NOMO-1 (cell line): ENCODE measurements at regions not wholly inside any gene's neighbourhood (a gene's known extent, or its start where the extent isn't known, plus 50 kb on each side); places are given as distances from the start of the nearest gene placed in this dataset.
"Not testable (repeated sequence)": the region's sequence is repeated elsewhere in the genome, so short reads cannot be mapped to it uniquely, and the experiment has no call there.

Experiments used
- DNase-seq, 2 experiments: peaks; one replicate each; lab custom pipeline; 2025; ENCODE audit not compliant: unreplicated experiment in 2 of 2; lab: John Stamatoyannopoulos, UW

DNA sequence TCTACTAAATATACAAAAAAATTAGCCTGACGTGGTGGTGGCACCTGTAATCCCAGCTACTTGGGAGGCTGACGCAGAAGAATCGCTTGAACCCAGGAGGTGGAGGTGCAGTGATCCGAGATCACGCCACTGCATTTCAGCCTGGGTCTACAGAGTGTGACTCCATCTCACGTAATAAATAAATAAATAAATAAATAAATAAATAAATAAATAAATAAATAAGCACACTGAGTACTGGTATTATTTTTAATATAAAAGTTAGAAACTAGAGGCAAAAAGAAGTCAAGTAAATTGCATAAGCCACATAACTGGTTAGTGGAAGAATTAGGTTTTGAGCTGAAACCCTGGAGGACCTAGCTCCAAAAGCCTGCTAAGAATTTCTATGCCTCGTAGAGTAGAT is 1262.7 kb upstream of the PABPC4L start:
- no peak for DNase-seq

DNA sequence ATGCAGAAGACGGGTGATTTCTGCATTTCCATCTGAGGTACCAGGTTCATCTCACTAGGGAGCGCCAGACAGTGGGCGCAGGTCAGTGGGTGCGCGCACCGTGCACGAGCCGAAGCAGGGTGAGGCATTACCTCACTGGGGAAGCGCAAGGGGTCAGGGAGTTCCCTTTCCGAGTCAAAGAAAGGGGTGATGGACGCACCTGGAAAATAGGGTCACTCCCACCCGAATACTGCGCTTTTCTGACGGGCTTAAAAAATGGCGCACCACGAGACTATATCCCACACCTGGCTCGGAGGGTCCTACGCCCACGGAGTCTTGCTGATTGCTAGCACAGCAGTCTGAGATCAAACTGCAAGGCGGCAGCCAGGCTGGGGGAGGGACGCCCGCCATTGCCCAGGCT is 1246.0 kb upstream of the PABPC4L start:
- DNase-seq, result not testable (repeated sequence)

DNA sequence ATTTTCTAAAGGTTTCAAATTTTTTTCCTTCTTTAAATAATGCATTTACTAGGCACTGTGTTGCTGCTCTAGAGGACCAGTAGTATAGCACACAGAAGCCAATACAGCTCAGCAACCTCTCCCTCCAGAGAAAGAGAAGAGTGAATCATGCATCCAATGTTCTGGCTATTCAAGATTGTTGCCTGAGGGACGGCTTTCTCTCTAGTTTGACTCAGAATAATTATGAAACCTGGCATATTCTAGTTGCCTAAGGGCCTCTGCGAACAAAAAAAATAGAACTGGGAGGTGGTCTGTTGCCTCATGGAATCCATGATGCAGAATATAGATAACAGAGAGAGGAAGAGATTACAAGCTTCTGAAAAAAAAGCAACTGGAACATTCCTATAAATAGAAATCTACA is 1233.3 kb upstream of the PABPC4L start:
- DNase-seq, result no peak

DNA sequence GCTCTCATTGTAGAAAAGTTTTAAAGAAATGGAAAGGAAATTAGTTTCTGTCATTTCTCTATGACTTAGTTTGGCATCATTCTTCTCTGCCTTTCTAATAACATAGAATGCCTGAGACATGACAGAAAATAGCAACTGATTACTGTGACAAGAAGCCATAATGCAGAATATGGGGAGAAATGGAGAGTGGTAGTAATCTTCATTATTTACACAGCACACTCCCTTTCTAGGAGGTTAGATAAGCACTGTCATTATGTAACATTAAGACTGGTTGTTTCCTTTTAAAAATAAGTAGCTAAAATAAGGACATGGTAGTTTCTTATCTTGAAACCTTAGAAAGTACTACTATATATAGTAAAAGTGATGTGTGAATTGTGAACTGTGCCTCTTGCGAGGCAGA is 1227.9 kb upstream of the PABPC4L start:
- DNase-seq, result no peak

DNA sequence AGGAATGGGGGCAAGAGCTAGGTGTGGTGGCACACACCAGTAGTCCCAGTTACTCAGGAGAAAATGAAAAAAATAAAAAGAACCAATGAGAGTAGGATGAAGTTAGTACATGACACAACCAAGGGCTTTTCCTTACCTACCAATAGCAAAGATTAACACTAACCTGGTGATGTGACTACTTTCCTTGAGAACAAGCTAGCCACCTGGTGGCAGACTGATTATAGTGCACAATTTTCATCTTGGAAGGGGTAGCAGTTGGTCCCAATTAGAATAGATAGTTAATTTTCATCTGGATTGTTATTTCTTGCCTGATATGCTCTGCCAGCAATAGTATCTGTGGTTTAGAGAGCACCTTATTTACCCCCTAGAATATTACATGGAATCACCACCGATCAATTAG is 1216.8 kb upstream of the PABPC4L start:
- no peak for DNase-seq

DNA sequence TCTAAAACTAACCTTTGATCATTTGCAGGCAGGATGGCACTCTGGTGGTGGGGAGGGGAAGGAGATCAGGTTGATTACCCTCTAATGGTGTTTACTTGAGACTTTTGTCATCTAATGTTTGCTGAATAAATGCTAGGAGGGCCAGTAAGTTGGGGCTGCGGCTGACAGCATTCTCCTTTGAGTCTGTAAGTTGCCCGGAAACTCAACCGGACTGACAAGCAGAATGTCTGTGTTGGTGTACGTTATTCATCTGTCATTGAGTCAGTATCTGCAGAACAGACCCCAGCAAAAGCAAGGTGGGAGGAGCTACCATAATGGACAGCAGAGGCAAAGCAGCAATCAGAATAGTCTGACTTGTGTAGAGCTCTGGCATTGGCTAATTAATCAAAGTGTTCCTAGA is 1210.6 kb upstream of the PABPC4L start:
- no peak for DNase-seq

DNA sequence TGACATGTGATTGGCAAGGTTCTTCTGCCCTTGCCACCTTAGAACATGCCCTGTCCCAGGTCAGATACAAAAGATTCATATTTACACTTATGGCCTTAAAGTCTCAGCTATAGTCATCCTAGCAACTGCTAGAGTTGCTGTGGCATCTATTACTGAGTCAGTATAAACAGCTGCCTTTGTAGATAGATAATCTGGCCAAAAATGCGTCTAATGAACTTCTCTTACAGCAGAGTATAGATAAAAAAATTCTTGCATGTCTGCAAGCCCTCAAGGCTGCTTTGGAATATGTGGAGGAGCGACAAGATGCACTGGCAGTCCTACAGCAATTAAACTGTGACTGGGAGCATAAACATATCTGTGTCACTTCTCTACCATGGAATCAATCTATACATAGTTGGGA is 1209.7 kb upstream of the PABPC4L start:
- no peak for DNase-seq

DNA sequence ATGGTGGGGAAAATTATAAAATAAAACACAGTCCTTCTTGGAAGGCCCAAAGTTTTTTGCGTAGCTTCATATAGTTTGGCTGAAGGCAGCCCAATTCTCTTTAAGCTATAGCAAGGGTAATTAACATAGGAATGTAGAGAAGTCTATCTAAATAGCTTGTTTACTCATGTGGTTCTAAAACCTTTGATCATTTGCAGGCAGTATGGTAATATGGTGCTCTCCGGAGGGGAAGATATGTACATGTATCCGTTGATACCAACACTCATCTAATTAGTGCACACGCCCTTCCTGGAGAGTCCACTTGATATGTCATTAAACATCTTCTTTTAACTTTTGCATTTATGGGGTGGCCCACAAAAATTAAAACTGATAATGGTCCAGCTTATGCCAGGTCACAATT is 1207.7 kb upstream of the PABPC4L start:
- not testable (repeated sequence) for DNase-seq

DNA sequence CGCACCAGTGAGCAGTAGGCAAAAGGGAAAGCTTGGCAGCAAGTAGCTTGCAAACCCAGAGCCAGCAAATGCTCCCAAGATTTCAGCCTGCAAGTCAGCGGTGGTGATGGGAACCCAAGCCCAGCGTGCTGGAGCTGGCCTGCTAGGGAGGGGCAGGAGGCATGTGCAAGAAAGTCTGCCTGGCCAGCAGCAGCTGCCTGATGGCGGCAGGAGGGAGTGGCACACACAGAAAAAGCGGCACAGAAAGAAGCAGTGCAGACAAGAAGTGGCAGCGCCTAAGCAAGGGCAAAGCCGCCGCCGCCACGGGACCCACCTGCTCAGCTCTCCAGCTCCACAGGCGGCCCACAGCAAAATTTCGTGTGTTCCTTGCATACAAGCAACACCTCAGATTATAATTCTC is 1206.5 kb upstream of the PABPC4L start:
- no peak for DNase-seq

DNA sequence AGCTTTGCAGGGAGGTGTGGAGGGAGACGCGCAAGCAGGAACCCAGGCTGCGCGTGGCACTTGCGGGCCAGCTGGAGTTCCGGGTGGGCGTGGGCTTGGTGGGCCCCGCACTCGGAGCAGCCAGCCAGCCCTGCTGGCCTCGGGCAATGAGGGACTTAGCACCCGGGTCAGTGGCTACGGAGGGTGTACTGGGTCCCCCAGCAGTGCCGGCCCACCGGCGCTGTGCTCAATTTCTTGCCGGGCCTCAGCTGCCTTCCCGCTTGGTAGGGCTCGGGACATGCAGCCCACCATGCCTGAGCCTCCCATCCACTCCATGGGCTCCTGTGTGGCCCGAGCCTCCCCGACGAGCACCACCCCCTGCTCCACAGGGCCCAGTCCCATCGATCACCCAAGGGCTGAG is 1205.0 kb upstream of the PABPC4L start:
- not testable (repeated sequence) for DNase-seq

DNA sequence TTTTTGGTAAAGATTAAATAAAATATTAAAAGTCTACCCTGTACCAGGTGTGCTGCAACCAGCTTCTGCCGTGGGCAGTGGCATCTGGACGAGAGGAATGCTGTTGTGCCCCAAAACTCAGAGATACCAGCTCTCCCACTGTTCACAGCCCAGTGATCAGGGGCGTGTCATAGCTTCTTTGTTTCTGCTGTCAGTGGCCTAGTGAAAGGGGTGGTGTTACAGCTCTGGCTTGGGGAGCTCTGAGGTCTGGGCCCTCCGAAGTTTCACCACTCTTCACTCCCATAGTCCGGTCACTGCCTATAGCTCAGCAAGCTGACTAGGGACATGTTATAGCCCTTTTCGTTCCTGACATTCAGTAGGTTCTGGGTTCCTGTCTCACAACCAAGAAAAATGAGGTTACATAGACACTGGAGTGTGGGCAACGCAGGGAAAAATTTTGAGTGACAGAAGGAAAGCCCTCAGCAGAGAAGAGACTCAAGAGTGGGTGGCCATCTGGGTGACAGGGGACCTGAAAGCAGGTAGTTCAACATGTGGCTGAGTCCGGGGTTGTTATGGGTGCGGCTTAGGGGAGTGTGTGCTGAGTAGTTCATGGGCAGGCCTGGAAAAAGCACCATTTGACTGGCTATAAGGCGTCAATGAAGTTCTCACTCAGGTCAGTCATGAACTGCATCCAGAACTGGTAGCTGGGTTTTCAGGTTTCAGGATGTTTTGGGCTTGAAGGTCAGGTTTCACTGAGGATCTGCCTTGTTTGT is 1184.4 kb upstream of the PABPC4L start:
- DNase-seq, result no peak

DNA sequence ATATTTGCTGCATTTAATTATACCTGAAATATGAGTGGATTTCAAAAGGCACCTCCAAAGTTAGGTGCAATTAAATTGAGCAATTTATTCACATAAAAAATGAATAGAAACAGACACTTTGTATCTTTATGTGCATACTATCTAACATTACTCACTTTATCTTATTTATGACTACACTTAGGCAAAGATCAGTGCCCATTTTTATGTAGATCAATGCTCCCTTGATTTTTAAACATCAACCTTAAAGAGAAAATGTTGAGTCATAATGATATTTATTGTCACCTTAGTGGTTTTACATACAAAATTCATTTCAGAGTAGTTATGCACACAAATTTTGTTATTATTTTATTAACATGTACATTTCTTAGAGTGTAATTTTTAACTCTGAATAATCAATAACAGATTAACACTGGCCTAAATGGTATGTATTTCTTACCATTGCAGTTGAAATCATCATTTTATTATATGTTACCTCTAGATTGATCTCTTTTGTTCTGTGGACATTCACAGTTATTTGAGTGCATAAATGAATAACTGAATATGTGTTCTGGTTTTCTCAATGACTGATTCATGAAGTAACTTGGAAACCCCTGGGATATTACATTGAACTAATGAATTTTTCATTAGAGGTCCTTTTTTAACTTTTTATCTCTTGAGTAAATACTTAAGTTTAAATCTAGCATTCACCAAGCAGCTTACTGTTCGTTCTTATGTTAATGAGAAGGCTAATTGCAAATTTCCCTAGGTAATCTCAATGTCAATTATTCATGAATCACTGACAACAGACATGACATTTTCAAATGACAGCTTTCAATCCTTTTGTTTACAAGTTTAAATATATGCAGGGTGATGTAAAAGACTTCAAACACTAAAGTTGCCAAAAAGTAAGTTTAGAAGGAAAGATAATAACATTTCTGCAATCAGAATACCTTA is 1182.0 kb upstream of the PABPC4L start:
- no peak for DNase-seq

DNA sequence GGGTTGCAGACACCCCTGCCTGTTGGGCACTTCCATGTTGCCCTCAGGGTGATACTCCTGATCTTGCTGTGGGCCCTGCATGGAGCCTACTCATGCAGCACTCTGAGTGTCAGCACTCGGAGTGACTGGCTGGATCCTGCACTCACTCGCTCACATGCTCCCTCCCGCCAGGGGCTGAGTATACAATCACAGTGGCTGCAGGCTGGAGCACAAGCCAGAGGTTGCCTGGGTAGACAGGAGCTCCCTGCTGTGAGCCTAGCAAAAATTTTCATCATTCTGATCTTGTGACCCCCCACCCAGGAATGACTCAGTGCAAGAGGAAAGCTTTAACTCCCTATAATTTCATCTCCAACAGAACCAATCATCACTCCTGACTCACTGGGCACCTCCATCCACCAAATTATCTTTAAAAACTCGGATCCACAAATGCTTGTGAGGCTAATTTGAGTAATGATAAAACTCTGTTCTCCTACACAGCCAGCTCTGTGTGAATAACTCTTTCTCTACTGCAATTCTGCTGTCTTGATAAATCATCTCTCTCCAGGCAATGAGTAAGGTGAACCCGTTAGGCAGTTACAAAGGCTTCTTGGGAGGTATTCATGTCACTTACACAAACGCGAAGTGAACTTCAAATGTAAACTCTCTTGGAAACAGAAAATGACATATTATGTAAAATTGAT is 1180.8 kb upstream of the PABPC4L start:
- no peak for DNase-seq

DNA sequence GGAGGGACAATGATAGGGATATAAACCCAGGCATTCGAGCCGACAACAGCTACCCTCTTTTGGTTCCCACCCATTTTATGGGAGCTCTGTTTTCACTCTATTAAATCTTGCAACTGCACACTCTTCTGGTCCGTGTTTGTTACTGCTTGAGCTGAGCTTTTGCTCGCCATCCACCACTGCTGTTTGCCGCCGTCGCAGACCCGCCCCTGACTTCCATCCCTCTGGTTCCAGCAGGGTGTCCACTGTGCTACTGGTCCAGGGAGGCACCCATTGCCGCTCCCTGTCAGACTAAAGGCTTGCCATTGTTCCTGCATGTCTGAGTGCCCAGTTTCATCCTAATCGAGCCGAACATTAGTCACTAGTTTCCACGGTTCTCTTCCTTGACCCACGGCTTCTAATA is 1170.5 kb upstream of the PABPC4L start:
- DNase-seq, result no peak

DNA sequence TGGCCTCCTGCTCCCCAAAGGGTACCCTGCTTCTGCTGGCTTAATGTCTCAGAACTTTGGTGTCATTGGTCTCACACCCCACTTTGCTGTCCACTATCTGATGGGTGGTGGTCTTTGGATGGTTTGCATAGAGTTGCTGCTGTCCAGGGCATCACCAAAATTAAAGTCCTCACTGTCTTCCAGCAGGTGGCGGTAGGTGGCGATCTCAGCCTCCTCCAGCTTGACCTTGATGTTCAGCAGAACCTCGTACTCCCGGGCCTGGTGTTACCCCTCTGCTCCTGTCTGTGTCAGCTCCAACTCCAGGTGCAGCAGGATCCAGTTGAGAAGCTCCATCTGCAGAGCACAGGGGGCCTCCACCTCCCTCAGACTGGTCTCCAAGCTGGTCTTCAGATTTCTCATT is 1169.5 kb upstream of the PABPC4L start:
- no peak for DNase-seq

DNA sequence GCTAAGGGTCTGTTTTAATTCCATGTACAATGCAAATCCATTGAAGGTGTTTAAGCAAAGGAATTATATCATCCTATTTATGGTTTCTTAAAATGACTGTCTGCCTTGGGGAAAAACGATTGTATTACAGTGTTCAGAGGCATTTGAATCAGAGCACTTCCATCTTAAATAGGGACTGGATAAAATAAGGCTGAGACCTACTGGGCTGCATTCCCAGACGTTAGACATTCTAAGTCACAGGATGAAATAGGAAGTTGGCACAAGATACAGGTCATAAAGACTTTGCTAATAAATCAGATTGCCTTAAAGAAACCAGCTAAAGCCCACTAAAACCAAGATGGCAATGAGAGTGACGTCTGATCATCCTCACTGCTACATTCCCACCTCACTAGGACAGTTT is 1167.2 kb upstream of the PABPC4L start:
- no peak for DNase-seq

DNA sequence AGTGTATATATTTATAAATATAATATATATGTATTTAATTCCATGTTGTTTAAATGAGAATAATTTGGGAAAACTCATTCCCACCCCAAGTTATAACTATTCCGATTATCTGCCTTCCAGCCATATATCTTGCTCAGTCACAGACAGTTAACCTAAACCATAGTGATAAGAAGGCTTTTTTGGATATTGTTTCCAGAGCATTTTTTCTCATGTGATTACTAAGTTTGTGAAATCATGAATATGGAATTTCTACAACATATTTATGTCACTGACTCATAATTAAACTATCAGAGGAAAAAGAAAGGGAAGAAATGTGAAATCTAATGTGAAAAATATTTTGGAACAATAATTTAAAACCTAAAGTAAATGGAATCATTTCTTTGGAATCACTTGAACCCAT is 1163.5 kb upstream of the PABPC4L start:
- DNase-seq, result no peak

DNA sequence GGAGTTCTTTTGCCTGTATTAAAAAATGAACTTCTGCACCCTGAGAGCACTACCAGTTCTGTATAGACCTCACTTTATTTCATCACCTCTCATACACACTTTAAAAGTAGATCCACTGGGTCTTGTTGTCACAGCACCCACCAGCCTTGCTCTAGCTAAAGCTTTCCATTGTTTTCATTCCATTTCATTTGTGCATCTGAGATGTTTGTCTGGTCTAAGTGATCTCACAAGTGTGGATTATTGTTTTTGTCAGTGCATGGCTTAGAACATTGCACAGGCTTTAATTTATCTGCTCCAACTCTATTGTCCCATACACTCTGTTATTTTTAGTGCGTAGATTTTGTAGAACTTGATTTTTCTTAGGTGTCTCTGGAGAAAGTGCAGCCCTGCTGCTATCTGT is 1157.5 kb upstream of the PABPC4L start:
- DNase-seq, result no peak

DNA sequence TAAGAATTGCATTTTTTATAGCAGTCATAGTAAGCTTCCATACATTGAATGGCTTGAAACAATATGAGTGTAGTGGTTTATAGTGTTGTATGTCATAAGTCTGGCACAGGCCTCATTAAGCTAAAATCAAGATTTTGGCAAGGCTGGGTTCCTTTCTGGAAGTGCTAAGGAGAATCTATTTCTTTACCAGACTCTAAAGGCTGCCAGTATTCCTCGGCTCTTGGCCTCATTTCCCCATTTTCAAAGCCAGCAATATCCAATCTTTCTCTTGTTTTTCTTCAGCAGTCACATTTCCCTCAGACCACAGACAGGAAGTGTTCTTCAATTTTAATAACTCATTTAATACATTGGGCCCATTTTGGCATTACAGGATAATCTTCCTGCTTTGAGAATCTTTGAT is 1155.5 kb upstream of the PABPC4L start:
- DNase-seq, result no peak

DNA sequence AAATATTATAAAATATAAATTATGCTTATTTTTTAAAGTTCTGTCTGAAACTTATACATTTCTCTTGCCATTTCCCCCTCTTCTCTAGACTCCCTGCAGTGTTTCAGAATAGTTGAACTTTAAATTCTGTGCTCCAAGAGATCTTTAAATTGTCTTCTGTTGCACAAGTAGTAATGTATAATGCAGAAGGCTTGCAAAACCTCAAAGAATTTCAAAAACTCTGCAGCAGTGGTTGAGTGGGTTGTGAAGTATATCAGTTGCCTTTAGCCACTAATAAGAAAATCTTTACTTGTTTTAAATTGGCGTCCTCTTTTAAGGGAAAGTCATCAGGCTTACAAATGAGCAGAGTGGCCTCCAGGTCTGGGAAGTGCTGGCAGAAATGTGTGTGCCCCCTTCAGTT is 1153.3 kb upstream of the PABPC4L start:
- DNase-seq, result no peak

DNA sequence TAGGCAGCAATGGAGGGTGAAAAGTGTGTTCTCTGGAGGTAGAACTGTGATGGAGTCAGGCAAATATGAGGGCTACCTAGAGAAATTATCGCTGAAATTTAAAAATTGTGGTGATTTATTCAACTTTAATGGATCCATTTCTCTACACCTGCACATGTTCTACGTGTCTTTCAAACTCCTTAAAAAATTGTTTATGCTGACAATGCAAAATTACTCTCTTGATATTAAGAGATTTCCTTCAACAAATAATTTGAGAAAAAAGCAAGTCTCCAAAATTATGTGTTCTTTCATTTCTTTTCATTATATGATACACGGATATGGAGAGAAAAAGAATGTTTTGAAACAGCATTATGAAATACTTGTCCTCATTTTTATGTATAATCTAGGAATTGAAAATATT is 1151.4 kb upstream of the PABPC4L start:
- no peak for DNase-seq

DNA sequence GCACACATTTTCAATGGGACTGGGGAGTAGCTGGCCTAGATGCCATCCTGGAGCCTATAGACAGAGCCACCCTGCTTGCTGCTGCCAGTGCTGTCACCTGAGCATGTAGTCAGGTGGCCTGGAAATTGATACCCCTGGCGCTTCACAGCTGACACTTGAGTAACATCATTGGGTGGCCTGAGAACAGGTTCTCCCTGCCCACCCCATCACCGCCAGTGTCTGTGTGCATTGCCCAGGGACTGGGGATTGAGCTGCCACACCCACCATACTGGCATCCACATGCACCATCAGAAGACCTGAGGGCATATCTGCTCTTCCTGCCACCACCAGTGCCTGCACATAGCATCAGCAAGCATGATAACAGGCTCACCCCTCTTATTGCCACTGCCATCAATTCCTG is 1142.9 kb upstream of the PABPC4L start:
- no peak for DNase-seq
